ENCODE measurements at regions not wholly inside any gene's neighbourhood (a gene's known extent, or its start where the extent isn't known, plus 50 kb on each side); places are given as distances from the start of the nearest gene placed in this dataset.

DNA sequence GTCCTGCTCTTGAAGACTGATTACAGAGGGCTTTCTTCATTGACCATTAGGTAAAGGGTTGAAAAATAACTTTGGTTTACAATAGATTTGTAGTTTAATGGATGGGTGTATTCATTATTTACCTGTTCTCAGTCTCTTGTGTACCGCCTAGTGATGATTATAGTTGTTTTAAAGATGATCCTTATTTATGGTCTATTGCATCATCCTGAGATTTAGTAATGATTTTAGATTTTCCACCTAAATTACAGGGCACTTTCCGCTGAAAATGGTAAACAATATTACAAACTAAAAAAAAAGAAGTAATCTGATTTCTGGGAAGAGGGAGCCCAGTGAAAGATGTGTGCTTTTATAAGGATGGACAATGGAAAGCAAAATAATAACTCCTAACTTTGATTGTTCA lies 78.4 kb upstream of the TMEM33 start:
- FAIRE-seq (peak; percentile 21), DNase-seq (ENCODE audit: insufficient read length, low spot score) (no peak)
- TF ChIP-seq CTCF (IDR thresholded peaks at IDR 0.05; ENCODE audit: insufficient read depth, missing control alignments), result no peak

- DNase-seq (ENCODE audit: insufficient read length, low spot score) (no peak), FAIRE-seq (no peak)
- no peak for TF ChIP-seq CTCF (IDR thresholded peaks at IDR 0.05; ENCODE audit: insufficient read depth, missing control alignments)
These were observed 81.3 kb upstream of the TMEM33 start for GRCh38 chr4:41853973-41854372.

- DNase-seq (ENCODE audit: insufficient read length, low spot score), result no peak
- no peak for TF ChIP-seq CTCF (IDR thresholded peaks at IDR 0.05; ENCODE audit: insufficient read depth, missing control alignments)
- FAIRE-seq, result no peak
These were observed 83.0 kb upstream of the TMEM33 start for GRCh38 chr4:41852229-41852628.

DNA sequence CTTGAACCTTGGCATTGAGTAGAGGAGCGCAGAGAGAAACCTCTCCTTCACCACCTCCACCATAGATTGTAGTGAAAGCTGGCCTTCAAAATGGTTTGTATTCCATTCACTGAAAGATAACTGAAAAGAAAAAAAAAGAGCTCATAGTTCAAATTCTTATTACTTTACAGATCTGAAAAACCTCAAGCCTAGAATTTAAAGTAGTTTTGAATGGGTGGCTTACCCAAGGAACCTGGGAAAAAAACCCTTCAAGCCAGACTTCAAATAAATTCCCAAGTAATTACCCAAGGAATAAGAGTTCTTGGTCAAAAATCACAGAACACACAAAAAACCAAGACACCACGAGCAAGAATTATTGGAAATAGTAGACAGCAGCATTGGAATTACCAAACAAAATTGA lies 83.6 kb upstream of the TMEM33 start:
- TF ChIP-seq CTCF (IDR thresholded peaks at IDR 0.05; ENCODE audit: insufficient read depth, missing control alignments), result no peak
- FAIRE-seq (no peak), DNase-seq (ENCODE audit: insufficient read length, low spot score) (no peak)

DNA sequence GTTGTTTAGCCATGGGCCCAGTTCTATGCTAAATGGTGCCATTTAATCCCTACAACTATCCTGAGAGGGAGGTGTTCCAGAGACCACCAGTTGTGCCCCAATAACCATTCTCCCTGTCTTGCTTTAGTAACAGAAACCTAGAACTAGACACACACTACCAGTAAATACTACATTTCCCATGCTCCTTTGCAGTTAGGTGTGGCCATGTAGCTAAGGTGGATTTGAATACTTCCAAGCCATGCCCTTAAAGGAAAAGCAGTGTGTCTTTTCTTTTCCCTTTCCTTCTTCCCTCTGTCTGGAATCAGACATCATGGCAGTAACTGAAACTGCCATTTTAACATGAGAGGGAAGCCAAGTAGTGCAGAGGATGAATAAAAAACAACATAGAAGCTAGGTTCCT lies 90.9 kb upstream of the TMEM33 start:
- TF ChIP-seq CTCF (IDR thresholded peaks at IDR 0.05; ENCODE audit: insufficient read depth, missing control alignments), result no peak

DNA sequence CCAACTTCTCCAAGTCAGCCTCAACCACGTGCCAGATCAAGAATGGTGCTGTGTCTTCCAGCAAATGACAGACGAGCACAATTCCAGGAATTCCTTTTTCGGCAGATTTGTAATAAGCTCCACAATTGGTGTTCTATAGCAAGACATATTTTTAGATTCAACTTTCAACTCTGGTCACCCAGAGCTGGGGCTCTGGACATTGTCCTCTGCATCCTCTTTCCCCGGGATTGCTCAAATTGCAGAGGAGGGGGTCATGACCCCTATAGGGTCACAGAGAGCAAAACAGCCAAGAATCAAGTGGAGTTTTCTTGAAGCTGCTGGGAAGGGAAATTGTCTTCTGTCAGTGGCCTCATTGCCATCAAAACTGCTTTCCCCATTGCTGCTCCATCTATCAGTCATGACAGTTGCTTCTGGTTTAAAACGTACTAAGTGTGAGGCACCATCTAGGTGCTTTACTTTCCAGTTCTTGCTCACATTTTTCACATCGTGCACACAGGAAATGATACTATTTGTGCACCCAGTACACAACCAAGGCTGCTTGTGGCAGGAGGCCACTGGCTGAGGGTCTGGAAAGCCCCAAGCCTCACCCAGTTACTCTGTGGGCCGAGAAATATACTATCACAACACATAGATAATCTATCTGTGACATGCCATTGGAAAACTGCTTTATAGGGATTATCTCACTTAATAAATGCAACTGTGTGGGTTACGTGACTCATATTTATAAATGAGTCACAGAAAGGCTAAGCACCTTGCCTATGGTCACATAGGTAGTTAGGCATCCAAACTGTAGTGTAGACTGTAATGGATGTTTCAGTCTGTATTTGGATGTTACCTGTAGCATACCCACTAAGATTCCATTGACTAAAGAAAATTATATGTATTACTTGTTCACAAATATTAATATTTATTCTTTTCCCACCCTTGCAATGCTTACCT lies 91.7 kb upstream of the PHOX2B start:
- FAIRE-seq (no peak), DNase-seq (ENCODE audit: insufficient read length, low spot score) (no peak)
- no peak for TF ChIP-seq CTCF (IDR thresholded peaks at IDR 0.05; ENCODE audit: insufficient read depth, missing control alignments)

More for the DNA sequence above, 90.9 kb upstream of the TMEM33 start:
- DNase-seq (ENCODE audit: insufficient read length, low spot score) (no peak), FAIRE-seq (no peak)

- DNase-seq (ENCODE audit: insufficient read length, low spot score), result no peak
- FAIRE-seq, result no peak
- TF ChIP-seq CTCF (IDR thresholded peaks at IDR 0.05; ENCODE audit: insufficient read depth, missing control alignments), result no peak
These were observed 90.1 kb upstream of the PHOX2B start for GRCh38 chr4:41838590-41838989.
